Spleen (tissue), 11 donors: ENCODE measurements at regions not wholly inside any gene's neighbourhood (a gene's known extent, or its start where the extent isn't known, plus 50 kb on each side); places are given as distances from the start of the nearest gene placed in this dataset.

Experiments
- DNase-seq: peaks from one replicate; pipeline ENCODE4 v3.0.0-alpha.2; 2020
- H3K27ac ChIP-seq, 8 donors: fragments of 200-600 bp; sonication (generic) in 7 of 8; 1 replicate in 4 of 8; 2 replicates in 4 of 8; pipeline versions ENCODE4 v1.5.0 to v1.8.0; 2016 to 2021; ENCODE audit warnings: inconsistent platforms in 4 of 8, mild to moderate bottlenecking in 4 of 8, moderate library complexity in 1 of 8
- H3K27me3 ChIP-seq, 7 donors: fragments of 200-600 bp; sonication (generic) in 6 of 7; replicated peaks in 1 of 7; 1 replicate in 4 of 7; 2 replicates in 3 of 7; pipeline versions ENCODE4 v1.5.0 to v1.8.0; 2016 to 2021; ENCODE audit warnings: inconsistent platforms in 3 of 7, mild to moderate bottlenecking in 1 of 7
- H3K36me3 ChIP-seq, 6 donors: fragments of 200-600 bp; sonication (generic) in 5 of 6; 1 replicate in 4 of 6; 2 replicates in 2 of 6; pipeline versions ENCODE4 v1.5.0 to v1.8.0; 2016 to 2021; ENCODE audit warnings: inconsistent platforms in 2 of 6
- H3K4me1 ChIP-seq, 6 donors: fragments of 200-600 bp; sonication (generic) in 5 of 6; 1 replicate in 3 of 6; 2 replicates in 3 of 6; pipeline versions ENCODE4 v1.5.0 to v1.8.0; 2016 to 2021; ENCODE audit warnings: inconsistent platforms in 3 of 6
- H3K4me3 ChIP-seq, 8 donors: fragments of 200-600 bp; sonication (generic) in 7 of 8; 1 replicate in 4 of 8; 2 replicates in 4 of 8; pipeline versions ENCODE4 v1.5.0 to v1.8.0; 2016 to 2021; ENCODE audit warnings: inconsistent platforms in 4 of 8, mild to moderate bottlenecking in 4 of 8, moderate library complexity in 2 of 8
- H3K9me3 ChIP-seq, 8 donors: fragments of 200-600 bp; sonication (generic) in 7 of 8; 1 replicate in 4 of 8; 2 replicates in 4 of 8; pipeline versions ENCODE4 v1.5.0 to v1.8.0; 2016 to 2021; ENCODE audit warnings: inconsistent platforms in 4 of 8
- POLR2A ChIP-seq, 3 donors: fragments of 450-650 bp; IDR thresholded peaks; one replicate each; pipeline ENCODE4 v1.5.1; 2017; ENCODE audit warnings: antibody characterized with exemption in 3 of 3, mild to moderate bottlenecking in 1 of 3
- POLR2AphosphoS5 ChIP-seq, 3 donors: sonication (generic); formaldehyde crosslinking; IDR thresholded peaks; one replicate each; pipeline ENCODE4 v1.5.1; 2017; ENCODE audit warnings: antibody characterized with exemption in 3 of 3
- WGBS, 5 donors: extraction: QIAGEN DNeasy Blood & Tissue Kit in 3 of 5; methylation state at CpG; one replicate each; pipeline versions ENCODE4 v1.1.5 to v1.1.7; 2013 to 2018; 5-methylcytosine and 5-hydroxymethylcytosine counted together
- intact Hi-C: fragments of 100-400 bp; cut with DNase I; formaldehyde crosslinking; loops from one replicate; pipeline ENCODE4 v1.15.0; 2023; ENCODE audit warnings: low total_unique reads
- TF ChIP-seq, protein P1 (sequence below), 11 experiments: fragments of 200-600 bp in 7 of 11; fragments of 450-650 bp in 4 of 11; sonication (generic) in 4 of 11; IDR thresholded peaks in 8 of 11; conservative IDR thresholded peaks in 3 of 11; 1 replicate in 7 of 11; 2 replicates in 4 of 11; pipeline versions ENCODE4 v1.4.0 to v1.8.0; 2016 to 2021; ENCODE audit warnings: antibody characterized with exemption in 11 of 11, inconsistent platforms in 4 of 11, mild to moderate bottlenecking in 1 of 11
- donor health status: healthy with polysubstance abuse.
- donor health status: DM: no; HTN: no; CAD: no; lungs with moderate emphysema.
- donor health status: DM: no; HTN: no; CAD: no.
- donor health status: Bipolar disorder and iron deficiency.
- donor health status: healthy.
- donor health status: DM: no; HTN: no; CAD: no.
- donor health status: DM: yes; HTN: yes; CAD: no.

DNA sequence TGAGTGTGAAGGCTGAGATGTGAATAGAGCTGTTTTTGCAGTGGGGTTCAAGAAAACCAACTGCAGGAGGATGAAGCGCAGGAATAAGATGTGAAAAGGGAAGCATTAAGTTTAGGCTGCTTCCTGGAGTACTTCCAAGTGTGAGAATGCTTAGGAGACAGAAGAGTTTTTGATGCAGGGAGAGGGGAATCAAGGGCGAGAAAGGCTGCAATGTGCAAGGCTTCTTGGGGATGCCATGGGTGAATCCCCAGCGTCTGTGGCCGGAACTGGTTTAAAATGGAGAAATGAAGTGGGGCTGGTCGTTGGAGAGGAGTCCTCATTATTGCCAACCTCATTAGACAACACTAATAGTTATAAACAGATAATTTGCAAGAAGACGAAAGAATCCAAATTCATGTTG is 764.9 kb downstream of the LIG4 start:
- no peak overlapping the region for H3K4me3 ChIP-seq
- intact Hi-C loops, result no loop called here
- H3K27me3 ChIP-seq, result no peaks in the 10 kb centered on the region
- no peak for DNase-seq
- peaks cover 0 to 57% (median 21%) of the 10 kb centered on the region in 8 donors for H3K9me3 ChIP-seq
- H3K36me3 ChIP-seq, result no peaks in the 10 kb centered on the region
- TF ChIP-seq POLR2A (IDR thresholded peaks at IDR 0.05), result no peak
- TF ChIP-seq POLR2AphosphoS5 (IDR thresholded peaks at IDR 0.05), result no peak
- TF ChIP-seq, protein P1, sequence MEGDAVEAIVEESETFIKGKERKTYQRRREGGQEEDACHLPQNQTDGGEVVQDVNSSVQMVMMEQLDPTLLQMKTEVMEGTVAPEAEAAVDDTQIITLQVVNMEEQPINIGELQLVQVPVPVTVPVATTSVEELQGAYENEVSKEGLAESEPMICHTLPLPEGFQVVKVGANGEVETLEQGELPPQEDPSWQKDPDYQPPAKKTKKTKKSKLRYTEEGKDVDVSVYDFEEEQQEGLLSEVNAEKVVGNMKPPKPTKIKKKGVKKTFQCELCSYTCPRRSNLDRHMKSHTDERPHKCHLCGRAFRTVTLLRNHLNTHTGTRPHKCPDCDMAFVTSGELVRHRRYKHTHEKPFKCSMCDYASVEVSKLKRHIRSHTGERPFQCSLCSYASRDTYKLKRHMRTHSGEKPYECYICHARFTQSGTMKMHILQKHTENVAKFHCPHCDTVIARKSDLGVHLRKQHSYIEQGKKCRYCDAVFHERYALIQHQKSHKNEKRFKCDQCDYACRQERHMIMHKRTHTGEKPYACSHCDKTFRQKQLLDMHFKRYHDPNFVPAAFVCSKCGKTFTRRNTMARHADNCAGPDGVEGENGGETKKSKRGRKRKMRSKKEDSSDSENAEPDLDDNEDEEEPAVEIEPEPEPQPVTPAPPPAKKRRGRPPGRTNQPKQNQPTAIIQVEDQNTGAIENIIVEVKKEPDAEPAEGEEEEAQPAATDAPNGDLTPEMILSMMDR (IDR thresholded peaks at IDR 0.05 in 8 of 11, conservative IDR thresholded peaks at IDR 0.05 in 3 of 11), result no peak
- no peaks in the 10 kb centered on the region for H3K4me1 ChIP-seq
- 69 to 80% (median 71%) methylated on average over 6 of the region's 6 CpGs for WGBS, 5 donors
- H3K27ac ChIP-seq, result no peak overlapping the region

DNA sequence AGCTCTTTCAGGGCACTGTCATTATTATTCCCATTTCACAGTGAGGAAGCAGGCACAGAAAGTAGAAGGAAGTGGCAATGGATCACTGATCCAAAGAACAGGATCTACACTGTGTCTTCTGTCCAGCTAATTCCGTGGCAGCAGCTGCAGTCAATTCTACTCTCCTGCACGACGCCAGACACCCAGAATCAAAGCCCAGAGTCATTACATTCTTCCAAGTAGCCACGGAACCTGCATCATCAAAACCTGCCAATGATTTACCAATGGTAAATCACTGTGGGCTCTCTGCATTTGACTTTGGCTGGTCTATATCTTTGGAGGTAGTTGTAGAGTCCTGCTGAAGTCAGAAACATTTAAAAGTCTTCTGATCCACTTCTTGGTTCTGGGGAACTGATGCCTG is 767.7 kb downstream of the LIG4 start:
- TF ChIP-seq, protein P1 (IDR thresholded peaks at IDR 0.05 in 8 of 11, conservative IDR thresholded peaks at IDR 0.05 in 3 of 11), result no peak
- TF ChIP-seq POLR2AphosphoS5 (IDR thresholded peaks at IDR 0.05), result no peak
- no peak for TF ChIP-seq POLR2A (IDR thresholded peaks at IDR 0.05)
- no peak overlapping the region for H3K27ac ChIP-seq
- H3K27me3 ChIP-seq, result no peaks in the 10 kb centered on the region
- no peaks in the 10 kb centered on the region for H3K4me1 ChIP-seq
- no peak for DNase-seq
- intact Hi-C loops, result no loop called here
- H3K4me3 ChIP-seq, result no peak overlapping the region
- WGBS, 5 donors, result 60 to 86% (median 79%) methylated on average over 4 of the region's 4 CpGs
- H3K9me3 ChIP-seq, result peaks cover 0 to 30% (median 2%) of the 10 kb centered on the region in 8 donors
- H3K36me3 ChIP-seq, result no peaks in the 10 kb centered on the region

DNA sequence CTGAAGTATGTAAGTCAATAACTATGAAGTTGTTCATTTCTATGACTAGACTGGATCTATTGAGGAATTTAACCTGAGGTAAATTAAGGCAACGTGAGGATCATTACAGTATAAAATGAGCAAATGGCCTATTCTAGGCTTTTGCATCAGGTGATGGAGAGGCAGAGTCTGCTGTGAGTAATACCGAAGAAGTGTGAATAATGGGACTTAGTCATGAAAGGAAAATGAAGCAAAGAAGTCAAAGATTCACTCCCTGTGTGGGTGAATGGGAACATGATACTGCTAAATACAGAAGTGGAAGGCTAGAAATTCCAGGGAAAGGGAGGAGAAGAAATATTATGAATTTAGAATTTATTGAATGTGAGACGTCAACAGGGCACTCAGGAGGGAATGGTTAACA is 774.1 kb downstream of the LIG4 start:
- TF ChIP-seq, protein P1 (IDR thresholded peaks at IDR 0.05 in 8 of 11, conservative IDR thresholded peaks at IDR 0.05 in 3 of 11), result no peak
- TF ChIP-seq POLR2A (IDR thresholded peaks at IDR 0.05) (no peak), POLR2AphosphoS5 (IDR thresholded peaks at IDR 0.05) (no peak)
- no peaks in the 10 kb centered on the region for H3K4me1 ChIP-seq
- intact Hi-C loops, result no loop called here
- DNase-seq, result no peak
- H3K9me3 ChIP-seq, result peaks cover 0 to 4% (median 0%) of the 10 kb centered on the region in 8 donors
- H3K4me3 ChIP-seq, result no peak overlapping the region
- no peak overlapping the region for H3K27ac ChIP-seq
- no peaks in the 10 kb centered on the region for H3K36me3 ChIP-seq
- WGBS, 5 donors, result 77 to 84% (median 79%) methylated on average over 3 of the region's 3 CpGs
- H3K27me3 ChIP-seq, result no peaks in the 10 kb centered on the region

DNA sequence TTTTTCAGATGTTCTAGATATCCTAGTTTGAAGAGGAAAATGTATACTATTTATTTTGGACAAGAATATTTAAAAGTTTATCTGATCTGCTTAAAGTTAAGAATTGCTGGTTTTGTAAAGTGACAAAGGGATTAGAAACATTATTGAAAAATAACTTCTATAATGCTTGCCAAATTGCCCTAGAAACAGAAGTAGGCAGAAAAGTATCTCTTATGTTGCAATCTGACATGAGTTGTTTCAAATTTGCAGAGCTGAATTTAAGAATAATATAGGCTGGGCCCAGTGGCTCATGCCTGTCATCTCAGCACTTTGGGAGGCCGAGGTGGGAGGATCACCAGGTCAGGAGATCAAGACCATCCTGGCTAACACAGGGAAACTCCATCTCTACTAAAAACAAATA is 777.1 kb downstream of the LIG4 start:
- Histone ChIP-seq H3K36me3 (no peaks in the 10 kb centered on the region), H3K4me3 (no peak overlapping the region), H3K9me3 (peaks cover 0 to 4% (median 0%) of the 10 kb centered on the region in 8 donors), H3K27ac (no peak overlapping the region), H3K27me3 (no peaks in the 10 kb centered on the region), H3K4me1 (no peaks in the 10 kb centered on the region)
- TF ChIP-seq POLR2A (IDR thresholded peaks at IDR 0.05), result no peak
- TF ChIP-seq, protein P1 (IDR thresholded peaks at IDR 0.05 in 8 of 11, conservative IDR thresholded peaks at IDR 0.05 in 3 of 11), result no peak
- intact Hi-C loops, result no loop called here
- WGBS, 5 donors, result 56 to 96% (median 74%) methylated on average over 1 of the region's 1 CpG
- DNase-seq, result no peak
